Esophagus (tissue), 2 donors: ENCODE measurements at regions not wholly inside any gene's neighbourhood (a gene's known extent, or its start where the extent isn't known, plus 50 kb on each side); places are given as distances from the start of the nearest gene placed in this dataset.
"Not testable (repeated sequence)": the region's sequence is repeated elsewhere in the genome, so short reads cannot be mapped to it uniquely, and the experiment has no call there.

Experiments used
- H3K27ac ChIP-seq, 2 donors: one replicate each; pipeline ENCODE4 v1.5.1; 2013; ENCODE audit warnings: low read depth in 2 of 2, mild to moderate bottlenecking in 2 of 2, inconsistent platforms in 1 of 2, low read length in 1 of 2, moderate library complexity in 1 of 2
- H3K27me3 ChIP-seq, 2 donors: one replicate each; pipeline ENCODE4 v1.6.1; 2013; ENCODE audit warnings: low read length in 2 of 2, control low read depth in 1 of 2, mild to moderate bottlenecking in 1 of 2; ENCODE audit not compliant: insufficient read depth in 2 of 2, control insufficient read depth in 1 of 2
- H3K36me3 ChIP-seq, 2 donors: one replicate each; pipeline ENCODE4 v1.6.1; 2013; ENCODE audit warnings: low read length in 1 of 2; ENCODE audit not compliant: control insufficient read depth in 2 of 2, insufficient read depth in 2 of 2
- H3K4me1 ChIP-seq, 2 donors: one replicate each; pipeline ENCODE4 v1.6.1; 2013; ENCODE audit warnings: low read length in 1 of 2; ENCODE audit not compliant: control insufficient read depth in 2 of 2, insufficient read depth in 2 of 2
- H3K4me3 ChIP-seq, 2 donors: one replicate each; pipeline ENCODE4 v1.5.1; 2013; ENCODE audit warnings: low read length in 2 of 2, mild to moderate bottlenecking in 2 of 2, low read depth in 1 of 2, moderate library complexity in 1 of 2
- H3K9me3 ChIP-seq, 2 donors: one replicate each; pipeline ENCODE4 v1.6.1; 2013; ENCODE audit warnings: mild to moderate bottlenecking in 2 of 2, low read depth in 1 of 2, low read length in 1 of 2, moderate library complexity in 1 of 2; ENCODE audit not compliant: control insufficient read depth in 2 of 2, insufficient read depth in 1 of 2
- WGBS, 2 donors: extraction: QIAGEN DNeasy Blood & Tissue Kit; methylation state at CpG; one replicate each; pipeline ENCODE4 v1.1.7; 2013; 5-methylcytosine and 5-hydroxymethylcytosine counted together
- donor health status: healthy with polysubstance abuse.
- donor health status: Bipolar disorder and iron deficiency.

DNA sequence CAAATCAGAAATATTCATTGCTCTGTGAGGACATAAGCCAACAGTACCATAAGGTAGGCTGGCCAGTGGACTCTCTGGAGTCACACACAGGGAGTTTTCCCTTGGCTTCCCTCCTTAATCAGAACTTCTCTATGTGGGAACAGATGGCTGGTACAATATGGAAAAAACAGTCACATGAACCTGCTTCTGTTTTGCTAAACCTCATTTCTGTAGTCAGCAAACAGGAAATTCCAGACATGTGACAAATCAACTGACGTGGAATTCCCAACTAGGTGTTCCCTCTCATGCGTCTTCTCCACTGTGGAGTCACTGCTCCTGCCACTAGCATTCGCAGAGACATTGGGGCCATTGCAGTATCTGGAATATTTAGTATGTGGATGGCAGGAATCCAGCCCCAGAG is 617.6 kb downstream of the KIF4B start:
- H3K27ac ChIP-seq = no peak overlapping the region
- no peaks in the 10 kb centered on the region for H3K4me1 ChIP-seq
- peaks cover 0 to 8% of the 10 kb centered on the region in 2 donors for H3K9me3 ChIP-seq
- H3K27me3 ChIP-seq = no peaks in the 10 kb centered on the region
- 50 to 58% methylated on average over 3 of the region's 3 CpGs for WGBS, 2 donors
- H3K4me3 ChIP-seq = no peak overlapping the region
- no peaks in the 10 kb centered on the region for H3K36me3 ChIP-seq

DNA sequence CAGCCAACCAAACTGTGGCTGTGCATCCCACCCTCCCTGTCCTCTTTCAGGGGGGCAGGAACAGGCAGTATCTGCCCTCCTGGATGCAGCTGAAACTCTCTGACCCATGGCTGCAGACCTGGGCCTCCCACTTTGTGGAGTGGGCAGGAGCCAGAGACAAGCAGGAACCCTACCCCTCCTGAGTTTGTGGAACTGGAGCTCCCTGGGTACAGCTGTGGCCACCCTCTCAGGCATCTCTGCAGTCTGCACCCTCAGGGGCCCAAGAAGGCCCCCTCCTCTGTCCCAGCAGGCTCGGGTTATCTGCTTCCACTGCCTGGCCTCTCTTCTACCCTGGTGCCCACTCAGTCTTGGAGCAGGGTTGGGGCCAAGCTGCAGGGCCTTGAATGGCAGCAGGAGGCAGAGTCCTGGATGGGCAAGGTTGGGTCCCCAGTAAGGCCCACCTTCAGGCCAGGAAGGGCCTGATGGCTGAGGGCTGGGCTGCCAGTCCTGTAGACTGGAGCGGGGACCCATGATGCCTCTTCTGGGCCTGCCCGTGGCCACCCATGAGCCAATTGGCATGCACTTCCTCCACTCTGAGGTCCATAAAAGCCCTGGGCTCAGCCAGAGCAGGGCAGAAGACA is 619.9 kb downstream of the KIF4B start:
- 72 to 88% methylated on average over 3 of the region's 3 CpGs for WGBS, 2 donors

DNA sequence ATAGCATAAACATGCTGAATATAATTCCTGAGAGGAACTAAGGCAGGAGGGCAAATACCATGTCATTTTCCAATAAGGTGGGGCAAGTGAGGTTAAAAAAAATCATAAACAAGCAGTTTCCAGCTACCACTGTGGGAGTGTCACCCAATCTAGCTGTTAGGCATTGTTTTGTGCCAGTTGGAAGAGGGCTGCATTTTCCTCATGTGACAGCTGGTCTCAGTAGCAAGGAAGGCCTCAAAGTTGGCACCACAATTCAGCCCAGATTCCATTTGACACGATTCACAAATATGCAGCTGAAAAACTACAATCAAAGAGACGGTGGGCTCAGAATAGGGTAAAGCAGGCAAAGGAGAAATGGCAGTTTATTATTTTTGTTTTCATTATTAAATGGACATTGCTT is 636.1 kb downstream of the KIF4B start:
- Histone ChIP-seq H3K4me3 (no peak overlapping the region), H3K4me1 (no peaks in the 10 kb centered on the region), H3K36me3 (no peaks in the 10 kb centered on the region), H3K27me3 (no peaks in the 10 kb centered on the region), H3K27ac (no peak overlapping the region), H3K9me3 (no peaks in the 10 kb centered on the region)
- WGBS, 2 donors = 48 to 60% methylated on average over 2 of the region's 2 CpGs

More for the DNA sequence above, 619.9 kb downstream of the KIF4B start:
- Histone ChIP-seq H3K4me3 (no peak overlapping the region), H3K27me3 (no peaks in the 10 kb centered on the region), H3K9me3 (peaks cover 0 to 8% of the 10 kb centered on the region in 2 donors), H3K4me1 (no peaks in the 10 kb centered on the region), H3K36me3 (no peaks in the 10 kb centered on the region), H3K27ac (no peak overlapping the region)

DNA sequence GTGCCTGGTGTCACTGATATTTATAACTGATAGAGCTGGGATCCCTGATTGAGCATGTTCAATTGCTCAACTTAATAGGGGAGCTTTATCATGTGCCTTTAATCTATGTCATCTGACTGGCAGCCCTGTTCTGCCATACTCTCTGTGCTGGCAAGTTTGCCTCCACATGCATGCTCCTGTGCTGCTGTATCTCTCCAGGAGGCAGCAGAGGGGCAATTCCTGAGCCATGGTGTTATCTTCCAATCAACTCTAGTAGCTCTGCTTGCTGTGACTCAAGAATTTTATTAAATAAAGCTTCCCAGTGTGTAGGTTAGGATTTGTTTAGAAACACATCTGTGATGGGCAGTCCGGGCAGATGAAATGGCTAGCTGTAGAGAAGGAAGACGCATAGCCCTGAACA is 642.0 kb downstream of the KIF4B start:
- Histone ChIP-seq H3K4me3 (no peak overlapping the region), H3K27ac (no peak overlapping the region), H3K27me3 (no peaks in the 10 kb centered on the region), H3K36me3 (no peaks in the 10 kb centered on the region), H3K9me3 (no peaks in the 10 kb centered on the region), H3K4me1 (no peaks in the 10 kb centered on the region)
- 83 to 97% methylated on average over 2 of the region's 2 CpGs for WGBS, 2 donors

DNA sequence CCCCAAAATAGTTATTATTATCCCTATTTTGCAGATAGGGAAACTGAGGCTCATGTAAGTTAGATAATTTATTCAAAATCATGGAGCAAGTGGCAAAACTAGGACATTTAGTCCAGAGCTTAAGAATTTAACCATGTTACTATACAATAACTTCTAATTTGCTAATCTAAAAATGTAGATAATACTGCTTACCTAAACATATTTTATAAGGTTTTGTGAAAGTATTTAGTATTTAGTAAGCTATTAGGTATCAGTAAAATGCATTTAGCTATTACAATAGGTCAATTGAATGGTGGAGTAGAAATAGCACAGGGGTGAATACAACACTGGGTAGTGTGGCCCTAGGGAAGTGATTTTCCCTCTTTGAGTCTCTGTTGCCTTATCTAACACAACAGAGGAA is 648.3 kb downstream of the KIF4B start:
- Histone ChIP-seq H3K4me3 (no peak overlapping the region), H3K36me3 (no peaks in the 10 kb centered on the region), H3K9me3 (no peaks in the 10 kb centered on the region), H3K27ac (no peak overlapping the region), H3K4me1 (no peaks in the 10 kb centered on the region), H3K27me3 (no peaks in the 10 kb centered on the region)

DNA sequence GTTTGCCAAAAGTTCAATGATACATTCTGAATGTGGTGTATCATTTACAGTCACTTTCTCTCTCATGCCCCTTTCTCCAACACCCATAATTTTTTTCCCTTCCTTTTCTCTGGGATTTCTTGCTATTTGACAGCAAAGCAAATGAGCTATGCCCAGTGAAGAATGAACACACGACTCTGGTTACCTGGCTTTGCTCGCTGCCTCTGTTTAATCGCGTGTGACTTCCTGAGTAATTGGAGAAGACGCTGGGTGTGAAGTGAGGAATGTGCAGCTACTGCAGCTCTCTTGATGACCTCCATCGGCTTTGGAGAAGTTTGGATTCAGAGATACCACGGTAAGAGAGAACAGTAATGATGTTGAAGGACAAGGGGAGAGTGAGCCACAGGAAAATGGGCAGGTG is 651.8 kb downstream of the KIF4B start:
- WGBS, 2 donors = 50 to 54% methylated on average over 7 of the region's 7 CpGs
- H3K27me3 ChIP-seq = no peaks in the 10 kb centered on the region
- H3K9me3 ChIP-seq = no peaks in the 10 kb centered on the region
- no peaks in the 10 kb centered on the region for H3K4me1 ChIP-seq
- no peaks in the 10 kb centered on the region for H3K36me3 ChIP-seq
- H3K27ac ChIP-seq = no peak overlapping the region
- H3K4me3 ChIP-seq = no peak overlapping the region

DNA sequence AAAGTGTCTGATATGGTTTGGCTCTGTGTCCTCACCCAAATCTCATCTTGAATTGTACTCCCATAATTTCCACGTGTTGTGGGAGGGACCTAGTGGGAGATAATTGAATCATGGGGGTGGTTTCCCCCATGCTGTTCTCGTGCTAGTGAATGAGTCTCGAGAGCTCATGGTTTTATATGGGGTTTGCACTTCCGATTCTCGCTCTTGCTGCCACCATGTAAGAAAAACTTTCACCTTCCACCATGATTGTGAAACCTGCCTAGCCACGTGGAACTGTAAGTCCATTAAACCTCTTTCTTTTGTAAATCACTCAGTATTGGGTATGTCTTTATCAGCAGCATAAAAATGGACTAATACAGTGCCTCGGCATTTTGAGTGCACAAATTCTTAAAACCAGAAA is 655.0 kb upstream of the SGCD start:
- H3K36me3 ChIP-seq, H3K27ac ChIP-seq, H3K9me3 ChIP-seq, H3K27me3 ChIP-seq, H3K4me1 ChIP-seq, H3K4me3 ChIP-seq: not testable (repeated sequence)
- 63 to 71% methylated on average over 7 of the region's 7 CpGs for WGBS, 2 donors

DNA sequence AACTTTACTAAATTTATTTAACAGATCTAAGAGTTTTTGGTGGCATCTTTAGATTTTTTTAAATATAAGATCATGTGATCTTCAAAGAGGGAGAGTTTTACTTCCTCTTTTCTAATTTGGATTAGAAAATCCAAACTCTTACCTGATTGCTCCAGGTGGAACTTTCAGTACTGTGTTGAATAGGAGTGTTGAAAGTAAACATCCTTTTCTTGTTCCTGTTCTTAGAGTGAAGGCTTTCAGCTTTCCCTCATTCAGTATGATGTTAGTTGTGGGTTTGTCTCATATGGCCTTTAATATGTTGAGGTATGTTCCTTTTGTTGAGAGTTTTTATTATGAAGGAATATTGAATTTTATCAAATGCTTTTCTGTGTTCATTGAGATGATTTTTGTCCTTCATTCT is 650.0 kb upstream of the SGCD start:
- Histone ChIP-seq H3K9me3 (no peaks in the 10 kb centered on the region), H3K27ac (no peak overlapping the region), H3K27me3 (no peaks in the 10 kb centered on the region), H3K36me3 (no peaks in the 10 kb centered on the region), H3K4me3 (no peak overlapping the region), H3K4me1 (no peaks in the 10 kb centered on the region)

DNA sequence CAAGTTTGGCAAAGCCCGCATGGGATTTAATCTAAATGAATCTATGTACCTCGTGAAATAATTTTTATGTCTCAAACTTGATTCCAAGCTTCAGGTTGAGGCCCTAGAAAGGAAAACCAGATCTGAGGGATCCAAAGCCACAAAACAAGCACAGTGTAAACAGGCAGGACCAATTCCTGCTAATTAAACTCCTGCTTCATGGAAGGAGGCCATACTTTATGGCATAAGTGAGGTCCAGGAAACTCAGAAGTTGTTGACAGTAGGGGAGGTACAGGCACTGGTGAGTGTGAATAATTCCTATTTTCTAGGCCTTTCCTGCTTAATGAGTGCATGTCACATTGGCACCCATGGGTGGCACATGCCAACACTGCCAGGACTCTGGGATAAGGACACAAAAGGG is 648.6 kb upstream of the SGCD start:
- 75 to 78% methylated on average over 2 of the region's 2 CpGs for WGBS, 2 donors
- no peak overlapping the region for H3K4me3 ChIP-seq
- no peak overlapping the region for H3K27ac ChIP-seq
- H3K4me1 ChIP-seq = no peaks in the 10 kb centered on the region
- H3K27me3 ChIP-seq = no peaks in the 10 kb centered on the region
- H3K9me3 ChIP-seq = no peaks in the 10 kb centered on the region
- H3K36me3 ChIP-seq = no peaks in the 10 kb centered on the region

DNA sequence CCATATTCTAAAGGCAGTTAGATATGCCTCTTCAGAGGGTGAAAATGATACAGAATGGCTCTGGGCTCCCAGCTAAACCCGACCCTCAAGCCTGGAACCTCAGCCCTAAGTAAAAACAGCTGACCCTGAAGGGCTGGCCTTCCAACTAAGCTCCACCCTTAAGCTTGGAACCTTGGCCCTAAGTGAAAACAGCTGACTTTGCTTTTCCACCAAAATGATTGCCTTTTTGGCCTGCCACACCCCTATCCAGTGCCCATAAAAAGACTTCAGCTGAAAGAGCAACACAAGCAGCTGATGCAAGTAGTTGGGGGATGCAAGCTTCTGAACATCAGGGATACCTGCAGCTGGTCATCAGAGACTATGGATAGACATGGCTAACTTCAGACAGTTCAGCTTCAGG is 647.4 kb upstream of the SGCD start:
- 32 to 59% methylated on average over 1 of the region's 1 CpG for WGBS, 2 donors

More for the DNA sequence above, 647.4 kb upstream of the SGCD start:
- H3K4me3 ChIP-seq = no peak overlapping the region
- H3K36me3 ChIP-seq = no peaks in the 10 kb centered on the region
- no peaks in the 10 kb centered on the region for H3K4me1 ChIP-seq
- no peaks in the 10 kb centered on the region for H3K27me3 ChIP-seq
- no peaks in the 10 kb centered on the region for H3K9me3 ChIP-seq
- H3K27ac ChIP-seq = no peak overlapping the region
